Karpas-422 (cell line): ENCODE measurements at regions not wholly inside any gene's neighbourhood (a gene's known extent, or its start where the extent isn't known, plus 50 kb on each side); places are given as distances from the start of the nearest gene placed in this dataset.

Source experiments
- DNase-seq: peaks from one replicate; pipeline ENCODE4 v3.0.0-alpha.2; 2015
- H2AFZ ChIP-seq: fragments of 200-600 bp; sonication (generic); 2 replicates; pipeline ENCODE4 v1.6.1; 2014; ENCODE audit warnings: antibody characterized with exemption, low read length, mixed read lengths
- H3K27ac ChIP-seq: fragments of 200-600 bp; sonication (generic); 2 replicates; pipeline ENCODE4 v1.5.1; 2014; ENCODE audit warnings: mild to moderate bottlenecking, low read length, moderate library complexity
- H3K27me3 ChIP-seq: fragments of 200-600 bp; sonication (generic); 2 replicates; pipeline ENCODE4 v1.6.1; 2014; ENCODE audit warnings: low read length, mixed read lengths
- H3K36me3 ChIP-seq: fragments of 200-600 bp; sonication (generic); 2 replicates; pipeline ENCODE4 v1.6.1; 2014; ENCODE audit warnings: low read length, mixed read lengths; ENCODE audit not compliant: insufficient read depth
- H3K4me1 ChIP-seq: fragments of 200-600 bp; sonication (generic); 2 replicates; pipeline ENCODE4 v1.6.1; 2014; ENCODE audit warnings: mild to moderate bottlenecking, low read length, mixed read lengths
- H3K4me2 ChIP-seq: fragments of 200-600 bp; sonication (generic); 2 replicates; pipeline ENCODE4 v1.6.1; 2014; ENCODE audit warnings: low read length, low read depth, mild to moderate bottlenecking; ENCODE audit not compliant: poor library complexity, severe bottlenecking
- H3K4me3 ChIP-seq: fragments of 200-600 bp; sonication (generic); 2 replicates; pipeline ENCODE4 v1.5.1; 2014; ENCODE audit warnings: mild to moderate bottlenecking, antibody characterized with exemption, low read length, mixed read lengths
- H3K79me2 ChIP-seq: fragments of 200-600 bp; sonication (generic); 2 replicates; pipeline ENCODE4 v1.6.1; 2014; ENCODE audit warnings: mild to moderate bottlenecking, low read length, mixed read lengths
- H3K9ac ChIP-seq: fragments of 200-600 bp; sonication (generic); 2 replicates; pipeline ENCODE4 v1.6.0; 2014; ENCODE audit warnings: low read length
- H3K9me2 ChIP-seq: fragments of 200-600 bp; sonication (generic), shearing (Covaris generic); replicated peaks from 2 replicates; pipeline ENCODE4 v1.6.0; 2014; ENCODE audit warnings: mild to moderate bottlenecking, low read length, moderate library complexity; ENCODE audit not compliant: insufficient read depth
- H3K9me3 ChIP-seq: fragments of 300-700, 200-600 bp; sonication (generic); 2 replicates; pipeline ENCODE4 v1.6.1; 2014; ENCODE audit warnings: low read length, mixed read lengths
- H4K20me1 ChIP-seq: fragments of 200-600 bp; sonication (generic); 2 replicates; pipeline ENCODE4 v1.6.1; 2014; ENCODE audit warnings: mild to moderate bottlenecking, antibody characterized with exemption, low read length, low read depth; ENCODE audit not compliant: insufficient read depth

- no peaks in the 10 kb centered on the region for H3K79me2 ChIP-seq
- no peaks in the 10 kb centered on the region for H3K9me3 ChIP-seq
- H3K9me2 ChIP-seq = no peaks in the 10 kb centered on the region
- no peak overlapping the region for H3K4me3 ChIP-seq
- no peak overlapping the region for H3K4me2 ChIP-seq
- H3K27ac ChIP-seq = no peak overlapping the region
- H3K9ac ChIP-seq = no peak overlapping the region
- H3K4me1 ChIP-seq = no peaks in the 10 kb centered on the region
- no peaks in the 10 kb centered on the region for H4K20me1 ChIP-seq
- no peak overlapping the region for H2AFZ ChIP-seq
- H3K36me3 ChIP-seq = no peaks in the 10 kb centered on the region
- H3K27me3 ChIP-seq = no peaks in the 10 kb centered on the region
- DNase-seq = no peak
Measured at GRCh38 chrX:139077281-139078250, 366.0 kb upstream of the FGF13 start.

- Histone ChIP-seq H3K9me2 (no peaks in the 10 kb centered on the region), H3K79me2 (no peaks in the 10 kb centered on the region), H3K36me3 (no peaks in the 10 kb centered on the region), H3K4me2 (no peak overlapping the region), H3K4me3 (no peak overlapping the region), H3K27me3 (no peaks in the 10 kb centered on the region), H3K27ac (no peak overlapping the region), H2AFZ (no peak overlapping the region), H3K9me3 (no peaks in the 10 kb centered on the region; the same call in 1 of the 2 replicates), H4K20me1 (no peaks in the 10 kb centered on the region), H3K9ac (no peak overlapping the region), H3K4me1 (no peaks in the 10 kb centered on the region)
- DNase-seq = no peak
Measured at GRCh38 chrX:139063364-139063763, 351.8 kb upstream of the FGF13 start.

GRCh38 chrX:139058831-139059495, 347.4 kb upstream of the FGF13 start:
- no peak overlapping the region for H3K9ac ChIP-seq
- no peaks in the 10 kb centered on the region for H3K9me2 ChIP-seq
- no peaks in the 10 kb centered on the region for H3K27me3 ChIP-seq
- H3K4me3 ChIP-seq = no peak overlapping the region
- DNase-seq = no peak
- H3K27ac ChIP-seq = no peak overlapping the region
- no peaks in the 10 kb centered on the region for H3K4me1 ChIP-seq
- H3K9me3 ChIP-seq = peaks cover 10% of the 10 kb centered on the region; the same call in 1 of the 2 replicates
- no peak overlapping the region for H3K4me2 ChIP-seq
- no peaks in the 10 kb centered on the region for H4K20me1 ChIP-seq
- no peak overlapping the region for H2AFZ ChIP-seq
- no peaks in the 10 kb centered on the region for H3K79me2 ChIP-seq
- H3K36me3 ChIP-seq = no peaks in the 10 kb centered on the region

- Histone ChIP-seq H3K27me3 (no peaks in the 10 kb centered on the region), H3K4me1 (no peaks in the 10 kb centered on the region), H3K4me3 (no peak overlapping the region), H4K20me1 (no peaks in the 10 kb centered on the region), H3K36me3 (no peaks in the 10 kb centered on the region), H3K27ac (no peak overlapping the region), H3K9ac (no peak overlapping the region), H3K79me2 (no peaks in the 10 kb centered on the region), H3K9me2 (no peaks in the 10 kb centered on the region), H2AFZ (no peak overlapping the region), H3K9me3 (peaks cover 10% of the 10 kb centered on the region; the same call in 1 of the 2 replicates), H3K4me2 (no peak overlapping the region)
- DNase-seq = no peak
Measured at GRCh38 chrX:139052461-139052860, 340.9 kb upstream of the FGF13 start.

GRCh38 chrX:139049465-139049864, 337.9 kb upstream of the FGF13 start:
- H3K9me2 ChIP-seq = no peaks in the 10 kb centered on the region
- no peaks in the 10 kb centered on the region for H3K79me2 ChIP-seq
- H3K4me2 ChIP-seq = no peak overlapping the region
- no peak overlapping the region for H3K4me3 ChIP-seq
- H3K9me3 ChIP-seq = no peaks in the 10 kb centered on the region; the same call in 1 of the 2 replicates
- no peaks in the 10 kb centered on the region for H3K36me3 ChIP-seq
- H2AFZ ChIP-seq = no peak overlapping the region
- no peaks in the 10 kb centered on the region for H3K27me3 ChIP-seq
- no peaks in the 10 kb centered on the region for H3K4me1 ChIP-seq
- no peak overlapping the region for H3K27ac ChIP-seq
- no peaks in the 10 kb centered on the region for H4K20me1 ChIP-seq
- DNase-seq = no peak
- H3K9ac ChIP-seq = no peak overlapping the region

GRCh38 chrX:139044680-139045079, 333.2 kb upstream of the FGF13 start:
- Histone ChIP-seq H3K36me3 (no peaks in the 10 kb centered on the region), H3K4me1 (no peaks in the 10 kb centered on the region), H3K27ac (no peak overlapping the region), H3K9me2 (no peaks in the 10 kb centered on the region), H2AFZ (no peak overlapping the region), H4K20me1 (no peaks in the 10 kb centered on the region), H3K9me3 (no peaks in the 10 kb centered on the region; the same call in 1 of the 2 replicates), H3K79me2 (no peaks in the 10 kb centered on the region), H3K4me2 (no peak overlapping the region), H3K4me3 (no peak overlapping the region), H3K9ac (no peak overlapping the region), H3K27me3 (no peaks in the 10 kb centered on the region)
- DNase-seq = no peak

GRCh38 chrX:139039041-139039440, 327.5 kb upstream of the FGF13 start:
- Histone ChIP-seq H2AFZ (no peak overlapping the region), H3K9me2 (no peaks in the 10 kb centered on the region), H3K4me3 (no peak overlapping the region), H3K4me1 (no peaks in the 10 kb centered on the region), H3K4me2 (no peak overlapping the region), H3K36me3 (no peaks in the 10 kb centered on the region), H3K27ac (no peak overlapping the region), H3K9ac (no peak overlapping the region), H3K9me3 (no peaks in the 10 kb centered on the region), H3K27me3 (no peaks in the 10 kb centered on the region), H3K79me2 (no peaks in the 10 kb centered on the region), H4K20me1 (no peaks in the 10 kb centered on the region)
- no peak for DNase-seq

- no peak overlapping the region for H3K4me3 ChIP-seq
- no peak overlapping the region for H3K4me2 ChIP-seq
- no peaks in the 10 kb centered on the region; the same call in 1 of the 2 replicates for H3K9me3 ChIP-seq
- no peaks in the 10 kb centered on the region for H4K20me1 ChIP-seq
- DNase-seq = no peak
- no peaks in the 10 kb centered on the region for H3K9me2 ChIP-seq
- no peak overlapping the region for H3K9ac ChIP-seq
- no peaks in the 10 kb centered on the region for H3K27me3 ChIP-seq
- H3K36me3 ChIP-seq = no peaks in the 10 kb centered on the region
- H3K27ac ChIP-seq = no peak overlapping the region
- H3K79me2 ChIP-seq = no peaks in the 10 kb centered on the region
- no peaks in the 10 kb centered on the region for H3K4me1 ChIP-seq
- H2AFZ ChIP-seq = no peak overlapping the region
Measured at GRCh38 chrX:139026811-139027210, 315.3 kb upstream of the FGF13 start.
